Heart right ventricle (tissue), 16 donors: ENCODE measurements at regions not wholly inside any gene's neighbourhood (a gene's known extent, or its start where the extent isn't known, plus 50 kb on each side); places are given as distances from the start of the nearest gene placed in this dataset.

Experiments used
- ATAC-seq, 8 donors: fragments of 200-7000 bp; cut with Tn5 transposase; one replicate each; pipeline ENCODE4 v1.9.1; 2020; ENCODE audit warnings: mild to moderate bottlenecking in 8 of 8, moderate library complexity in 8 of 8, moderate number of reproducible peaks in 1 of 8
- DNase-seq, 2 donors: peaks; one replicate each; pipeline ENCODE4 v3.0.0-alpha.2; 2020
- H3K27ac ChIP-seq, 10 donors: fragments of 200-600 bp; sonication (generic) in 2 of 10; one replicate each; pipeline versions ENCODE4 v1.5.0 to v1.8.0; 2020 to 2022; ENCODE audit warnings: mild to moderate bottlenecking in 3 of 10
- H3K27me3 ChIP-seq, 7 donors: fragments of 200-600 bp; one replicate each; pipeline ENCODE4 v1.8.0; 2021 to 2022; ENCODE audit warnings: mild to moderate bottlenecking in 2 of 7
- H3K36me3 ChIP-seq, 9 donors: fragments of 200-600 bp; sonication (generic) in 1 of 9; one replicate each; pipeline versions ENCODE4 v1.5.0 to v1.8.0; 2020 to 2022; ENCODE audit warnings: mild to moderate bottlenecking in 2 of 9
- H3K4me1 ChIP-seq, 9 donors: fragments of 200-600 bp; sonication (generic) in 1 of 9; one replicate each; pipeline versions ENCODE4 v1.5.0 to v1.8.0; 2020 to 2022; ENCODE audit warnings: mild to moderate bottlenecking in 4 of 9
- H3K4me3 ChIP-seq, 10 donors: fragments of 200-600 bp; sonication (generic) in 2 of 10; one replicate each; pipeline versions ENCODE4 v1.5.0 to v1.8.0; 2020 to 2022; ENCODE audit warnings: mild to moderate bottlenecking in 7 of 10, moderate library complexity in 2 of 10
- H3K9me3 ChIP-seq, 11 donors: fragments of 200-600 bp in 10 of 11; sonication (generic) in 2 of 11; one replicate each; pipeline versions ENCODE4 v1.5.0 to v1.8.0; 2013 to 2022; ENCODE audit warnings: mild to moderate bottlenecking in 2 of 11, control low read depth in 1 of 11, moderate library complexity in 1 of 11
- CTCF ChIP-seq, 9 donors: fragments of 200-600 bp; sonication (generic) in 2 of 9; IDR thresholded peaks; one replicate each; pipeline versions ENCODE4 v1.5.0 to v1.8.0; 2021 to 2022; ENCODE audit warnings: antibody characterized with exemption in 9 of 9, mild to moderate bottlenecking in 5 of 9, moderate library complexity in 1 of 9
- WGBS, 2 donors: extraction: QIAGEN DNeasy Blood & Tissue Kit; methylation state at CpG; one replicate each; pipeline ENCODE4 v1.1.7; 2013; ENCODE audit warnings: inconsistent platforms in 1 of 2; 5-methylcytosine and 5-hydroxymethylcytosine counted together
- intact Hi-C, 10 donors: fragments of 100-400 bp; cut with DNase I; formaldehyde crosslinking; loops; one replicate each; pipeline versions ENCODE4 v1.11.1 to v1.14.2; 2022
- donor health status: Arrhythmogenic right ventricular cardiomyopathy.
- donor health status: ischemic (EF 13 %, LVEDD 7.1; RV severe dilation, severe dysfunction).
- donor health status: healthy with polysubstance abuse.
- donor health status: DM: no; HTN: yes; CAD: no.
- donor health status: DM: no; HTN: no; CAD: no.
- donor health status: ischemic (EF 25% LVEDD 6.9; RV normal size, moderate dysfunction).
- donor health status: ischemic (EF 25% LVEDD 5.7; RV mildly dilated, moderate dysfunction).
- donor health status: healthy.
- donor health status: DM: yes; HTN: yes; CAD: no.
- donor health status: Ischemic cardiomyopathy.
- donor health status: ischemic (EF 35%, LVEDD 5.7; RV mildly dilated, moderate dysfunction).
- donor health status: nonischemic (EF 11% LVEDD 7.7; RV severe dilation, severe dysfunction).
- donor health status: DM: yes; HTN: yes; CAD: no.
- donor health status: PGD.
- donor health status: ischemic (EF 29% LVEDD 5.4; RV normal size, mild dysfunction).
- donor health status: nonischemic (EF 23%, LVEDD 6.1; RV moderate dilation, normal function).

- Histone ChIP-seq H3K4me3 (no peak overlapping the region), H3K27me3 (peaks cover 0 to 25% (median 2%) of the 10 kb centered on the region in 7 donors), H3K4me1 (no peaks in the 10 kb centered on the region), H3K9me3 (no peaks in the 10 kb centered on the region), H3K27ac (no peak overlapping the region), H3K36me3 (no peaks in the 10 kb centered on the region)
- 62 to 64% methylated on average over 8 of the region's 8 CpGs for WGBS, 2 donors
- peak in 1 of 8 donors; percentile 17 for ATAC-seq
- intact Hi-C loops = no loop called here
- no peak for DNase-seq
- TF ChIP-seq CTCF (IDR thresholded peaks at IDR 0.05) = no peak
Observed at GRCh38 chr5:2511126-2511525, 240.4 kb downstream of the IRX2 start.

- ATAC-seq = no peak
- no peak for DNase-seq
- Histone ChIP-seq H3K27ac (no peak overlapping the region), H3K9me3 (peaks cover 0 to under 1% (median 0%) of the 10 kb centered on the region in 11 donors), H3K4me3 (no peak overlapping the region), H3K36me3 (no peaks in the 10 kb centered on the region), H3K4me1 (no peaks in the 10 kb centered on the region), H3K27me3 (peaks cover 0 to 20% (median 2%) of the 10 kb centered on the region in 7 donors)
- no peak for TF ChIP-seq CTCF (IDR thresholded peaks at IDR 0.05)
- WGBS, 2 donors = 73 to 79% methylated on average over 6 of the region's 6 CpGs
- intact Hi-C loops = no loop called here
Observed at GRCh38 chr5:2509527-2509926, 241.9 kb downstream of the IRX2 start.

GRCh38 chr5:2508514-2508913, 243.0 kb downstream of the IRX2 start:
- 81 to 85% methylated on average over 12 of the region's 12 CpGs for WGBS, 2 donors
- peaks cover 0 to 20% (median 2%) of the 10 kb centered on the region in 7 donors for H3K27me3 ChIP-seq
- DNase-seq = no peak
- no peaks in the 10 kb centered on the region for H3K36me3 ChIP-seq
- no peak for TF ChIP-seq CTCF (IDR thresholded peaks at IDR 0.05)
- H3K4me3 ChIP-seq = no peak overlapping the region
- no peaks in the 10 kb centered on the region for H3K4me1 ChIP-seq
- H3K9me3 ChIP-seq = peaks cover 0 to 4% (median 0%) of the 10 kb centered on the region in 11 donors
- intact Hi-C loops = no loop called here
- ATAC-seq = no peak
- no peak overlapping the region for H3K27ac ChIP-seq

GRCh38 chr5:2507611-2508010, 243.9 kb downstream of the IRX2 start:
- intact Hi-C loops = no loop called here
- no peak overlapping the region for H3K27ac ChIP-seq
- ATAC-seq (no peak), DNase-seq (no peak)
- TF ChIP-seq CTCF (IDR thresholded peaks at IDR 0.05) = no peak
- H3K27me3 ChIP-seq = peaks cover 0 to 20% (median 2%) of the 10 kb centered on the region in 7 donors
- H3K4me1 ChIP-seq = no peaks in the 10 kb centered on the region
- 75 to 85% methylated on average over 5 of the region's 5 CpGs for WGBS, 2 donors
- no peak overlapping the region for H3K4me3 ChIP-seq
- no peaks in the 10 kb centered on the region for H3K36me3 ChIP-seq
- peaks cover 0 to 4% (median 0%) of the 10 kb centered on the region in 11 donors for H3K9me3 ChIP-seq
